Smooth muscle cell (in vitro differentiated cells): ENCODE measurements at regions not wholly inside any gene's neighbourhood (a gene's known extent, or its start where the extent isn't known, plus 50 kb on each side); places are given as distances from the start of the nearest gene placed in this dataset.

Source experiments
- DNase-seq: peaks from one replicate; lab custom pipeline; 2025; ENCODE audit not compliant: unreplicated experiment; lab: John Stamatoyannopoulos, UW
- H2AFZ ChIP-seq: fragments of 200-600 bp; sonication (generic); 2 replicates; pipeline ENCODE4 v1.6.0; 2016; ENCODE audit warnings: antibody characterized with exemption, low read depth, mild to moderate bottlenecking
- H3F3A ChIP-seq: fragments of 200-600 bp; sonication (generic); 2 replicates; pipeline ENCODE4 v1.6.0; 2017; ENCODE audit warnings: antibody characterized with exemption, low read depth
- H3K27ac ChIP-seq: fragments of 200-600 bp; sonication (generic); 2 replicates; pipeline ENCODE4 v1.5.1; 2016; ENCODE audit warnings: low read depth, mild to moderate bottlenecking
- H3K27me3 ChIP-seq: fragments of 200-600 bp; sonication (generic); 2 replicates; pipeline ENCODE4 v1.6.1; 2016; ENCODE audit warnings: low read depth, mild to moderate bottlenecking
- H3K36me3 ChIP-seq: fragments of 200-600 bp; sonication (generic); 2 replicates; pipeline ENCODE4 v1.5.1; 2016; ENCODE audit warnings: low read depth
- H3K4me1 ChIP-seq: fragments of 200-600 bp; sonication (generic); 2 replicates; pipeline ENCODE4 v1.5.1; 2016; ENCODE audit warnings: low read depth
- H3K4me2 ChIP-seq: fragments of 200-600 bp; sonication (generic); 2 replicates; pipeline ENCODE4 v1.6.0; 2016; ENCODE audit warnings: mild to moderate bottlenecking
- H3K4me3 ChIP-seq: fragments of 200-600 bp; sonication (generic); 2 replicates; pipeline ENCODE4 v1.5.1; 2016; ENCODE audit warnings: mild to moderate bottlenecking
- H3K79me2 ChIP-seq: fragments of 200-600 bp; sonication (generic); 2 replicates; pipeline ENCODE4 v1.6.0; 2016; ENCODE audit warnings: low read depth, mild to moderate bottlenecking
- H3K9ac ChIP-seq: fragments of 200-600 bp; sonication (generic); 2 replicates; pipeline ENCODE4 v1.6.0; 2016; ENCODE audit warnings: low read depth
- H3K9me3 ChIP-seq: fragments of 200-600 bp; sonication (generic); replicated peaks from 2 replicates; pipeline ENCODE4 v1.5.1; 2016; ENCODE audit warnings: low read depth
- H4K20me1 ChIP-seq: fragments of 200-600 bp; sonication (generic); 2 replicates; pipeline ENCODE4 v1.6.0; 2016; ENCODE audit warnings: low read depth
- WGBS: methylation state at CpG from one replicate; pipeline ENCODE4 v1.1.7; 2016; ENCODE audit warnings: low lambda C conversion rate; 5-methylcytosine and 5-hydroxymethylcytosine counted together
- TF ChIP-seq, protein P1 (sequence below): fragments of 200-600 bp; sonication (generic); IDR thresholded peaks from 2 replicates; pipeline ENCODE4 v1.5.1; 2017; ENCODE audit warnings: borderline replicate concordance, mild to moderate bottlenecking, antibody characterized with exemption; ENCODE audit not compliant: insufficient read depth, poor library complexity, severe bottlenecking

DNA sequence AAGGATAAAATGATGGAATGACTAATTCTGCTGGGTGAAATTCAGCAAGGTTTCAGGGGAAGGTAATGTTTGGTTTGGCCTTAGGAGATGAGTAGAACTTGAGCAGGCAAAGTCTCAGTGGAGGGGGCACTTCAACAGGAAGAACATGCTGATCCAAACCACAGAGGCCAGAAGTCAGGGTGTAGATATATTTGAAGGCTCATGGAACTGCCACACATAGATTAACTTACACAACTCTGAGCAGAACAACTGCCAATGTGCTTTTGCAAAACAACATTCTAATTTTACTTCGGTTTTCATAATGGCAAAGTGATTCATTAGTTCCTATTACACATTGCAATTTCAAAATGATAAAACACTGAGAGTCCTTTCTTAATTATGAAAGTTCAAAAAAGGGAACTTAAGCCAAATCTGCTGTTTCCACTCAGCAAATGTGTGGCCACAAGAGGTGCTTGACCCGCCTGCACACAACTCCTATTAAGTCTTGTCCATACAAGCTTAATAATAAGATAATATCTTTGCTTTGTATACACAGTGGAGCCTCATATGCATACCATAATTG lies 284.8 kb downstream of the MREG start:
- Histone ChIP-seq H3K4me2 (peak overlapping the region; percentile 53), H2AFZ (no peak overlapping the region), H3K4me3 (no peak overlapping the region), H3K27ac (peak overlapping the region; percentile 81), H3K27me3 (no peaks in the 10 kb centered on the region), H4K20me1 (no peaks in the 10 kb centered on the region), H3K36me3 (no peaks in the 10 kb centered on the region), H3K9me3 (no peaks in the 10 kb centered on the region), H3K79me2 (no peaks in the 10 kb centered on the region), H3K4me1 (no peaks in the 10 kb centered on the region), H3K9ac (no peak overlapping the region), H3F3A (peaks cover 20% of the 10 kb centered on the region)
- 29% methylated on average over 2 of the region's 2 CpGs for WGBS
- no peak for DNase-seq
- TF ChIP-seq, protein P1, sequence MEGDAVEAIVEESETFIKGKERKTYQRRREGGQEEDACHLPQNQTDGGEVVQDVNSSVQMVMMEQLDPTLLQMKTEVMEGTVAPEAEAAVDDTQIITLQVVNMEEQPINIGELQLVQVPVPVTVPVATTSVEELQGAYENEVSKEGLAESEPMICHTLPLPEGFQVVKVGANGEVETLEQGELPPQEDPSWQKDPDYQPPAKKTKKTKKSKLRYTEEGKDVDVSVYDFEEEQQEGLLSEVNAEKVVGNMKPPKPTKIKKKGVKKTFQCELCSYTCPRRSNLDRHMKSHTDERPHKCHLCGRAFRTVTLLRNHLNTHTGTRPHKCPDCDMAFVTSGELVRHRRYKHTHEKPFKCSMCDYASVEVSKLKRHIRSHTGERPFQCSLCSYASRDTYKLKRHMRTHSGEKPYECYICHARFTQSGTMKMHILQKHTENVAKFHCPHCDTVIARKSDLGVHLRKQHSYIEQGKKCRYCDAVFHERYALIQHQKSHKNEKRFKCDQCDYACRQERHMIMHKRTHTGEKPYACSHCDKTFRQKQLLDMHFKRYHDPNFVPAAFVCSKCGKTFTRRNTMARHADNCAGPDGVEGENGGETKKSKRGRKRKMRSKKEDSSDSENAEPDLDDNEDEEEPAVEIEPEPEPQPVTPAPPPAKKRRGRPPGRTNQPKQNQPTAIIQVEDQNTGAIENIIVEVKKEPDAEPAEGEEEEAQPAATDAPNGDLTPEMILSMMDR = no peak

DNA sequence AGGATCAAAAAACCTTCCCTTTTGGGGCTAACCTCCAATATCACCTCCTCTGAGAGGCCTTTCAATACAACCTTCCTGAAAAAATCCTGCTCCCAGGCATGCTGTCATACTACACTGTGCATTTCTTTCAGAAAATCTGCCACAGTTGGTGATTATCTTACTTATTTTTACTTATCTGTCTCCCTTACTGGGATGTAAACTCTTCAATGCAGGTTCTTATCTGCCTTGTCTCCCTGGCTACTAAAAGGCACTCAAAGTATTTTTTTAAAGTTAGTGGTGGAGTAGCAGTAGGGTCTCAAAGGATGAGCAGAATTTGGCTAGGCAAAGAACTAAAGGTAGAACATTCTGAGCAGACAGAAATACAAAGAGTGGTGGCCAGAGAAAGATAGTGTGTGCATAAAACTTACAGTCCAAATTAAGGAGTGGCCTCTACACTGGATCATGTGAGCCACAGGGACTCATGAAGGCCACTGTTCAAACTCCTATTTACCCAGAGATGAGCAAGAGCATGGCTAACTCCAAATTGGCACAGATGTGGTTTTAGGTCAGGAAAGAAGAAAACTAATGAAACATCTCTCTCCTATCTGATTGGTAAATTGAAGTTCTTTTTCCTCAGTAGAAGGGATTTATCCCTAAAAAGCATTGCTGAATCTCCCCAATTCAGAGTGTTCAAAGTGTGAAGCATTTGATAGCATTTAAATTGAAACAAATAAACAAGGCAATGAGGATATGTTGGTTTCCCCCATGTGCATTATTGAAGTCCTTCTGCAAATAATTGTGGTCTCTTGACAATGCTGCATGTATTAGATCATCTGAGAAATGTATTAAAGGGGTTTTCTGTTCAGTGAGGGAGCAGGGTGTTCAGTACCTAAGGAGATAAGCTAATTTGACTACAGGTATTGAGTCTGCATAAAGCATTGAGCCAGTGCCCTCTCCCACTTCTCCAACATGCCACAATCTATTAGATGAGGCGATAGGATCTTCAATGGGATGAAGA lies 285.5 kb downstream of the MREG start:
- peak overlapping the region; percentile 53 for H3K4me2 ChIP-seq

DNA sequence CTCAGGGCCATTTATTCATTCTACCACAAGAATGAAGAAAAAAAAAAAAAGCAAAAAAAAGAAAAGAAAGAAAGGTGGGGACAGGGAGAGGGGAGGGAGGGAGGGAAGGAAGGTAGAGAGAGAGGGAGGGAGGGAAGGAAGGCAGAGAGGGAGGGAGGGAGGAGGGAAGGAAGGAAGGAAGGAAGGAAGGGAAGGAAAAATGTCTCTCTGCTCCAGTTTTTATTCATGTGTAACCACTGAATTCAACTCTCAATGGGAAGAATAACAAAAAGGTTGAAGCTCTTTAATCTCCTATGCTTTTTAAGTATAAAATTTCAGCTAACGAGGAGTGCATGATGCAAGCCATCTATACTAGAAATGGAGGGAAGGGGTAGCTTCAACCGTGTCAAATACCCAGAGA lies 287.3 kb downstream of the MREG start:
- Histone ChIP-seq H3K79me2 (no peaks in the 10 kb centered on the region), H3K4me2 (no peak overlapping the region), H3K9ac (no peak overlapping the region), H3K4me1 (no peaks in the 10 kb centered on the region), H3K27me3 (no peaks in the 10 kb centered on the region), H3K4me3 (no peak overlapping the region), H3K9me3 (no peaks in the 10 kb centered on the region), H3F3A (peaks cover 29% of the 10 kb centered on the region), H3K36me3 (no peaks in the 10 kb centered on the region), H2AFZ (no peak overlapping the region), H3K27ac (peak overlapping the region; percentile 81), H4K20me1 (no peaks in the 10 kb centered on the region)
- TF ChIP-seq, protein P1 = no peak
- WGBS = 86% methylated on average over 2 of the region's 2 CpGs
- DNase-seq = no peak

More for the DNA sequence above, 285.5 kb downstream of the MREG start:
- no peak overlapping the region for H3K9ac ChIP-seq
- H3K27ac ChIP-seq = peak overlapping the region; percentile 81
- no peaks in the 10 kb centered on the region for H3K4me1 ChIP-seq
- no peaks in the 10 kb centered on the region for H4K20me1 ChIP-seq
- DNase-seq = no peak
- H3K9me3 ChIP-seq = no peaks in the 10 kb centered on the region
- H3K4me3 ChIP-seq = no peak overlapping the region
- no peaks in the 10 kb centered on the region for H3K79me2 ChIP-seq
- TF ChIP-seq, protein P1 = no peak
- H3K27me3 ChIP-seq = no peaks in the 10 kb centered on the region
- no peaks in the 10 kb centered on the region for H3K36me3 ChIP-seq
- no peak overlapping the region for H2AFZ ChIP-seq
- 82% methylated on average over 1 of the region's 1 CpG for WGBS
- H3F3A ChIP-seq = peaks cover 27% of the 10 kb centered on the region
